ENCODE measurements at regions not wholly inside any gene's neighbourhood (a gene's known extent, or its start where the extent isn't known, plus 50 kb on each side); places are given as distances from the start of the nearest gene placed in this dataset.

GRCh38 chr2:128664499-128664971 is 345.9 kb upstream of the HS6ST1 start:
- intact Hi-C loops (cut with DNase I): no loop called here
- Histone ChIP-seq H3K9me3 (no peaks in the 10 kb centered on the region), H3K4me3 (no peak overlapping the region), H3K27me3 (no peaks in the 10 kb centered on the region), H3K4me1 (ENCODE audit: insufficient read depth) (no peaks in the 10 kb centered on the region), H3K27ac (no peak overlapping the region), H3K36me3 (no peaks in the 10 kb centered on the region)
- WGBS, 3 donors: 61 to 86% (median 67%) methylated on average over 4 of the region's 4 CpGs
- TF ChIP-seq EP300 (IDR thresholded peaks at IDR 0.05) (no peak), POLR2A (IDR thresholded peaks at IDR 0.05) (no peak), CTCF (IDR thresholded peaks at IDR 0.05) (no peak)
- no peak for DNase-seq

GRCh38 chr2:128665113-128665512 is 346.4 kb upstream of the HS6ST1 start:
- Histone ChIP-seq H3K36me3 (no peaks in the 10 kb centered on the region), H3K27ac (no peak overlapping the region), H3K9me3 (no peaks in the 10 kb centered on the region), H3K27me3 (no peaks in the 10 kb centered on the region), H3K4me3 (no peak overlapping the region), H3K4me1 (ENCODE audit: insufficient read depth) (no peaks in the 10 kb centered on the region)
- TF ChIP-seq CTCF (IDR thresholded peaks at IDR 0.05) (no peak), POLR2A (IDR thresholded peaks at IDR 0.05) (no peak), EP300 (IDR thresholded peaks at IDR 0.05) (no peak)
- DNase-seq: no peak
- WGBS, 3 donors: 94 to 95% (median 95%) methylated on average over 4 of the region's 4 CpGs
- intact Hi-C loops (cut with DNase I): no loop called here

GRCh38 chr2:128666596-128666995 is 347.9 kb upstream of the HS6ST1 start:
- no peak overlapping the region for H3K27ac ChIP-seq
- no peak overlapping the region for H3K4me3 ChIP-seq
- H3K4me1 ChIP-seq (ENCODE audit: insufficient read depth): no peaks in the 10 kb centered on the region
- DNase-seq: no peak
- WGBS, 3 donors: 88 to 97% (median 90%) methylated on average over 6 of the region's 6 CpGs
- no peaks in the 10 kb centered on the region for H3K36me3 ChIP-seq
- no peak for TF ChIP-seq EP300 (IDR thresholded peaks at IDR 0.05)
- TF ChIP-seq POLR2A (IDR thresholded peaks at IDR 0.05): no peak
- TF ChIP-seq CTCF (IDR thresholded peaks at IDR 0.05): no peak
- intact Hi-C loops (cut with DNase I): no loop called here
- H3K27me3 ChIP-seq: no peaks in the 10 kb centered on the region
- no peaks in the 10 kb centered on the region for H3K9me3 ChIP-seq

- no peaks in the 10 kb centered on the region for H3K27me3 ChIP-seq
- H3K9me3 ChIP-seq: no peaks in the 10 kb centered on the region
- no peaks in the 10 kb centered on the region for H3K4me1 ChIP-seq (ENCODE audit: insufficient read depth)
- 83 to 86% (median 85%) methylated on average over 7 of the region's 7 CpGs for whole genome bisulfite sequencing, 3 donors
- intact Hi-C loops (cut with DNase I): no loop called here
- no peak overlapping the region for H3K27ac ChIP-seq
- no peak for DNase-seq
- TF ChIP-seq EP300 (IDR thresholded peaks at IDR 0.05) (no peak), POLR2A (IDR thresholded peaks at IDR 0.05) (no peak), CTCF (IDR thresholded peaks at IDR 0.05) (no peak)
- H3K4me3 ChIP-seq: no peak overlapping the region
- H3K36me3 ChIP-seq: no peaks in the 10 kb centered on the region
Observed at GRCh38 chr2:128667391-128667790, 348.7 kb upstream of the HS6ST1 start.

Measured in ovary (tissue), 7 donors.